CD4-positive, alpha-beta T cell treated with Interleukin-4 for 4 hours (primary cell): ENCODE measurements at regions not wholly inside any gene's neighbourhood (a gene's known extent, or its start where the extent isn't known, plus 50 kb on each side); places are given as distances from the start of the nearest gene placed in this dataset.

Experiments
- DNase-seq: peaks from one replicate; pipeline ENCODE4 v3.0.0-alpha.2; 2020

- no peak for DNase-seq
Measured at GRCh38 chr2:71788186-71788525, 334.8 kb downstream of the DYSF start.

GRCh38 chr2:71787476-71788185 lies 334.3 kb downstream of the DYSF start:
- no peak for DNase-seq

GRCh38 chr2:71787108-71787415 lies 333.7 kb downstream of the DYSF start:
- DNase-seq: no peak

GRCh38 chr2:71786291-71787107 lies 333.1 kb downstream of the DYSF start:
- DNase-seq: no peak

- no peak for DNase-seq
Measured at GRCh38 chr2:71785516-71785981, 332.2 kb downstream of the DYSF start.

GRCh38 chr2:71784734-71785511 lies 331.6 kb downstream of the DYSF start:
- DNase-seq: no peak

GRCh38 chr2:71783815-71784214 lies 330.5 kb downstream of the DYSF start:
- no peak for DNase-seq

- DNase-seq: no peak
Measured at GRCh38 chr2:71783215-71783614, 329.9 kb downstream of the DYSF start.

- DNase-seq: no peak
Measured at GRCh38 chr2:71782323-71782722, 329.0 kb downstream of the DYSF start.

GRCh38 chr2:71781695-71782228 lies 328.4 kb downstream of the DYSF start:
- DNase-seq: no peak

- no peak for DNase-seq
Measured at GRCh38 chr2:71780162-71780561, 326.8 kb downstream of the DYSF start.

- DNase-seq: no peak
Measured at GRCh38 chr2:71779774-71780105, 326.4 kb downstream of the DYSF start.

GRCh38 chr2:71778936-71779773 lies 325.8 kb downstream of the DYSF start:
- DNase-seq: no peak

GRCh38 chr2:71778514-71778913 lies 325.2 kb downstream of the DYSF start:
- DNase-seq: no peak

- DNase-seq: no peak
Measured at GRCh38 chr2:71777946-71778345, 324.6 kb downstream of the DYSF start.

- no peak for DNase-seq
Measured at GRCh38 chr2:71776227-71776626, 322.9 kb downstream of the DYSF start.

GRCh38 chr2:71773218-71773617 lies 319.9 kb downstream of the DYSF start:
- no peak for DNase-seq

GRCh38 chr2:71772510-71773172 lies 319.3 kb downstream of the DYSF start:
- no peak for DNase-seq

GRCh38 chr2:71767663-71768062 lies 314.3 kb downstream of the DYSF start:
- DNase-seq: no peak

- DNase-seq: no peak
Measured at GRCh38 chr2:71759060-71759459, 305.7 kb downstream of the DYSF start.

- no peak for DNase-seq
Measured at GRCh38 chr2:71757351-71757750, 304.0 kb downstream of the DYSF start.

- DNase-seq: no peak
Measured at GRCh38 chr2:71756280-71756906, 303.0 kb downstream of the DYSF start.
